GM13977 (cell line): ENCODE measurements at regions not wholly inside any gene's neighbourhood (a gene's known extent, or its start where the extent isn't known, plus 50 kb on each side); places are given as distances from the start of the nearest gene placed in this dataset.

ENCODE experiments used
- DNase-seq: peaks from one replicate; pipeline ENCODE4 v3.0.0; 2012; ENCODE audit warnings: low spot score
- in situ Hi-C: fragments of 300-500 bp; cut with MboI; formaldehyde crosslinking; loops from one replicate; pipeline ENCODE4 v1.12.0; 2022; ENCODE audit warnings: low sequenced_read_pairs, low pct_unique_long_range_greater_than_20kb, mixed read lengths, inconsistent platforms; ENCODE audit not compliant: unreplicated experiment
- TF ChIP-seq, protein P1 (sequence below): IDR thresholded peaks from 2 replicates; pipeline ENCODE4 v1.5.1; 2012; ENCODE audit warnings: mild to moderate bottlenecking, control low read depth; ENCODE audit not compliant: insufficient read depth; ENCODE audit errors: extremely low read depth, missing control alignments

DNA sequence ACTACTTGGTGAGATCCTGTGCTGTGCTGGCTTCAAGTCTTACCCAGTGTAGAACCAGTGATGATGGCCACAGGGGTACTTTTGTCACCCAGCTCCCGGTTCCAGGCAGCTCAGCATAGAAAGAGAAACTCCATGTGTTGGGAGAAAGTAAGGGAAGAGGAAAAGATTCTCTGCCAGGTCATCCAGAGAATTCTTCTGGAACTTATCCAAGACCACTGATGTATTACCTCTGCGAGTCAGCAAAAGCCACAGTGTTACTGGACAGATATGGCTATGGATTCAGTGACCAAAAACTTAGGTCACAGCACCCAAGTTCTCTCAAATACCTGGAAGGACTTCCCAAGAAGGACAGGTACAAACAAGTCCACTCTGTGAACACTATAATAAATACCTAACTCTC lies 399.5 kb upstream of the MIR17HG start:
- in situ Hi-C loops: no loop called here
- DNase-seq: no peak
- TF ChIP-seq, protein P1, sequence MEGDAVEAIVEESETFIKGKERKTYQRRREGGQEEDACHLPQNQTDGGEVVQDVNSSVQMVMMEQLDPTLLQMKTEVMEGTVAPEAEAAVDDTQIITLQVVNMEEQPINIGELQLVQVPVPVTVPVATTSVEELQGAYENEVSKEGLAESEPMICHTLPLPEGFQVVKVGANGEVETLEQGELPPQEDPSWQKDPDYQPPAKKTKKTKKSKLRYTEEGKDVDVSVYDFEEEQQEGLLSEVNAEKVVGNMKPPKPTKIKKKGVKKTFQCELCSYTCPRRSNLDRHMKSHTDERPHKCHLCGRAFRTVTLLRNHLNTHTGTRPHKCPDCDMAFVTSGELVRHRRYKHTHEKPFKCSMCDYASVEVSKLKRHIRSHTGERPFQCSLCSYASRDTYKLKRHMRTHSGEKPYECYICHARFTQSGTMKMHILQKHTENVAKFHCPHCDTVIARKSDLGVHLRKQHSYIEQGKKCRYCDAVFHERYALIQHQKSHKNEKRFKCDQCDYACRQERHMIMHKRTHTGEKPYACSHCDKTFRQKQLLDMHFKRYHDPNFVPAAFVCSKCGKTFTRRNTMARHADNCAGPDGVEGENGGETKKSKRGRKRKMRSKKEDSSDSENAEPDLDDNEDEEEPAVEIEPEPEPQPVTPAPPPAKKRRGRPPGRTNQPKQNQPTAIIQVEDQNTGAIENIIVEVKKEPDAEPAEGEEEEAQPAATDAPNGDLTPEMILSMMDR: no peak

DNA sequence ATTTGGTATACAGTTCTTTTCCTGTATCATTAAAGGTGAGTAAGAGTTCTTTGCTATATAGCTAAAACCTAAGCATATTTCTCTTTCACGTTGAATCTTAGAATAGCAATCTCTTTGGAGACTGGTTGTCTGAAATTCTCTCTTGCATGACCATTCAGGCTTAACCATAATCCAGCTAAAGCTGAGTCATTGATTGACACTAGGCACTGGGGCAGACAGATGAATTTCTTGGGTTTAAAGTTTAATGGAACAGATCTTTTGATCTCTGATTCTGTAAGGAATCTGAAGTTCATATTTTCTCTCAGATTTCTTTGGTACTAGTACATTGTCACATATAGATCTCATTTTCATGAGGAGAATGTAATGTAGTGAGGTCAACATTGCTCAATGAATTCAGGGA lies 397.3 kb upstream of the MIR17HG start:
- no peak for DNase-seq
- in situ Hi-C loops: no loop called here

DNA sequence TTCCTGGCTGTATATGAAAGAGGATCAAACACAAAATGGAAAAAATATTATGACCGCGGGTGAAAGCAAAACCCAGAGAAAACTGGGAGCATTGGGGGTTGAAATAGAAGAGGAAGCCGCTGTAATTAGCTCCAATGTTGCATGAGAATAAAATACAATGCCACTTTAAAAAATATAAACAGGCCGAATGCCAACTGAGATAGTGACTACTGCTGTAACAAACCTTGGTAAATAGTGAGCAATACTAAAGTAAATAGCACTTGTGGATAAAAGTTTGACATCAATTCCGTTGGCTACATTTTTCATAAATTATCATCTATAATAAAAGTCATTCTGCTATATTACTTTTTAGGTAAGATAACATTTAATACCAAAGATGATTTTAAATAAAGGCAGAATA lies 395.8 kb upstream of the MIR17HG start:
- TF ChIP-seq, protein P1: no peak
- no peak for DNase-seq
- in situ Hi-C loops: no loop called here

More for the DNA sequence above, 397.3 kb upstream of the MIR17HG start:
- TF ChIP-seq, protein P1: no peak

DNA sequence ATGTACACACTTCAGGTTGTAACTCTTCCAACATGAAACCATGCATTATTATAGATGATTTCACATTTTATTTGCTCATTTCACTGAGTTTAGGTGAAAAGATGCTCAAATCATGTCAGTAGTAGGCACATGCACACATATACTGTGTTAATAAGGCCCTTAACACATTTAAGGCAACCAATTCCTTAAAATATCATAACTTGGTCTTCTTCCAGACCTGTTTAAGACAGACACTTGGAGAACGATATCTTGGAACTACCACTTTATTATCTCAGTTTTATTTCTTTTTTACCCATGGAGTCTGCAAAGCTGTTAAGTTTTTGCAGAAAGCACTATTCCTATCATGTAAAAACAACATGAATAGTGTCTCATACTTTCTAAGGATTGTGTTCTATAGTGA lies 395.2 kb upstream of the MIR17HG start:
- DNase-seq: no peak
- in situ Hi-C loops: no loop called here
- TF ChIP-seq, protein P1: no peak

DNA sequence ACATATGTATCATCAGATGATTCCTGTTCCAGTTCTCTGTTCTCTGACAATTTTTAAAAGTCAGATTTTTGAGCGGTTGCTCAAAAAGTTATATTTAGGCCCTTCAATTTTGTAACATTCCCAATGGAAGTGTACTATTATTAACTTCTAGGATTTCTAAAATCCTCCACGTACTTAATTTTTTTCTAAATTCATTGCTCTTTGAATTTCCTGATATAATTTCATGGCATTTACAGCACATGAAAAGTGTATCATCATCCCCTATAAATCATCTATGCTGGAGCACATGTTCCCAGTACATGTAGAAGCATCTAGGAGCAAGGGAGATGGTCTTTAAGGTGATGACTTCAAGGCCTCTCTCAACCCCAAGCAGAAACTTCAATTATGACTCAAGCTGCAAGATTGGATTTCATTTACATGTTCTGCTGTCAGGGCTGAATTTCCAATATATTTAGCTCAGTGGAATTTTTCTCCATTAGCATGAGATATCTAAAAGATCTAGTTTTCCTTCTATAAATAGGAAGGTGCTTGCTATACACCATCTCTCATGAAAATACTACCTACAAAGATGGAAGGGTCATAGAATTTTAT lies 392.8 kb upstream of the MIR17HG start:
- TF ChIP-seq, protein P1: no peak
- no peak for DNase-seq
- in situ Hi-C loops: no loop called here

DNA sequence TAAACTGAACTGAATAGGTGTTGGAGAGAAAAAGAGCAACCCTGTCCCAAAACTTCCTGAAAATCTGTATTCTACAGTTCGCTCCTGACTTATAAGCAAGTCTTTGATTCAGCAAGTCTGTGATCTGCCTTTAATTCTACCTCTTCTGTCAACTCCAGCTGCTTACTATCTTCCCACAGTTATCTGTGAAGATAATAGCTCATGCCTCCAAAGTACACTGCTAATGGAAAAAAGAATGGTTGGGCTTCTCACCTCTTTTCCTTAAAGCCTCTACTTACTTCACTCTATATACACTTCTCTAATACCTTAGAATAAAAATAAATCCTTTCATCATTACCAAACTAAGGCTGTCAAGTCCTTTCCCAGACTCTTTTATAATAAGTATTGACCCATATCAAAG lies 391.5 kb upstream of the MIR17HG start:
- no peak for DNase-seq
- TF ChIP-seq, protein P1: no peak
- in situ Hi-C loops: no loop called here
